ENCODE measurements at regions not wholly inside any gene's neighbourhood (a gene's known extent, or its start where the extent isn't known, plus 50 kb on each side); places are given as distances from the start of the nearest gene placed in this dataset.

- TF ChIP-seq POLR2A (IDR thresholded peaks at IDR 0.05) (no peak), CTCF (IDR thresholded peaks at IDR 0.05 in 4 of 5, conservative IDR thresholded peaks at IDR 0.05 in 1 of 5) (no peak)
These were observed 1565.2 kb upstream of the GOT2 start for GRCh38 chr16:60299241-60299776.
